Right lung (tissue), 2 donors: ENCODE measurements at regions not wholly inside any gene's neighbourhood (a gene's known extent, or its start where the extent isn't known, plus 50 kb on each side); places are given as distances from the start of the nearest gene placed in this dataset.

Experiments
- DNase-seq, 2 donors: peaks; one replicate each; pipeline ENCODE4 v3.0.0-alpha.2; 2013

- DNase-seq, result no peak
Observed at GRCh38 chr1:183711741-183712361, 58.7 kb upstream of the APOBEC4 start.

GRCh38 chr1:183711165-183711682, 58.1 kb upstream of the APOBEC4 start:
- no peak for DNase-seq

- no peak for DNase-seq
Observed at GRCh38 chr1:183710734-183711133, 57.6 kb upstream of the APOBEC4 start.

- no peak for DNase-seq
Observed at GRCh38 chr1:183710333-183710732, 57.2 kb upstream of the APOBEC4 start.

DNA sequence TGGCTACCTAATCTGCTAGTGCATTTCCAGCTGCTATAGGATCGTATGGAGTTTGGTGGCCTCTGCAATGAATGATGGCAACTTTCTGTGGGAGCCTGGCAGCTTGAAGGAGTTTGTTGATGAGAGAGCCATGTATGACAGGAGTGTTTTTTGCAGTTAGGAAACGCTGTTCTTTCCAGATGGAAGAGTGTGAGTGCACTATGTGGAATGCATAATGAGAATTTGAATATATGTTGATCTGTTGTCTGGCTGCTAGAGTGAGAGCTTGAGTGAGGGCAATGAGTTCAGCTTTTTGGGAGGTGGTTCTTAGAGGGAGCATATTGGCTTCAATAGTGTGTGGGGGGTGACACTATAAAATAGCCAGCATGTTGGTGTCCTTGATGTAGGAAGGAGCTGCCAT, 51.0 kb upstream of the APOBEC4 start:
- DNase-seq, result no peak
